ENCODE measurements at regions not wholly inside any gene's neighbourhood (a gene's known extent, or its start where the extent isn't known, plus 50 kb on each side); places are given as distances from the start of the nearest gene placed in this dataset.

- DNase-seq (ENCODE audit: low read depth) = no peak
Measured at GRCh38 chr5:4229414-4230292, 634.0 kb downstream of the IRX1 start.

GRCh38 chr5:4230471-4230785 lies 634.8 kb downstream of the IRX1 start:
- no peak for DNase-seq (ENCODE audit: low read depth)

- DNase-seq (ENCODE audit: low read depth) = no peak
Measured at GRCh38 chr5:4230786-4231641, 635.4 kb downstream of the IRX1 start.

- no peak for DNase-seq (ENCODE audit: low read depth)
Measured at GRCh38 chr5:4232084-4232483, 636.5 kb downstream of the IRX1 start.

- DNase-seq (ENCODE audit: low read depth) = no peak
Measured at GRCh38 chr5:4233671-4234070, 638.0 kb downstream of the IRX1 start.

- no peak for DNase-seq (ENCODE audit: low read depth)
Measured at GRCh38 chr5:4243479-4244264, 648.0 kb downstream of the IRX1 start.

GRCh38 chr5:4244306-4244705 lies 648.7 kb downstream of the IRX1 start:
- no peak for DNase-seq (ENCODE audit: low read depth)

- DNase-seq (ENCODE audit: low read depth) = no peak
Measured at GRCh38 chr5:4245076-4245475, 649.4 kb downstream of the IRX1 start.

- DNase-seq (ENCODE audit: low read depth) = no peak
Measured at GRCh38 chr5:4245511-4245910, 649.9 kb downstream of the IRX1 start.

GRCh38 chr5:4246447-4246846 lies 650.8 kb downstream of the IRX1 start:
- DNase-seq (ENCODE audit: low read depth) = no peak

GRCh38 chr5:4250254-4250653 lies 654.6 kb downstream of the IRX1 start:
- DNase-seq (ENCODE audit: low read depth) = no peak

- DNase-seq (ENCODE audit: low read depth) = no peak
Measured at GRCh38 chr5:4252385-4252784, 656.8 kb downstream of the IRX1 start.

GRCh38 chr5:4254736-4255135 lies 659.1 kb downstream of the IRX1 start:
- DNase-seq (ENCODE audit: low read depth) = no peak

GRCh38 chr5:4255441-4255840 lies 659.8 kb downstream of the IRX1 start:
- no peak for DNase-seq (ENCODE audit: low read depth)

- DNase-seq (ENCODE audit: low read depth) = no peak
Measured at GRCh38 chr5:4258170-4258569, 662.5 kb downstream of the IRX1 start.

GRCh38 chr5:4271193-4271592 lies 675.6 kb downstream of the IRX1 start:
- DNase-seq (ENCODE audit: low read depth) = no peak

- no peak for DNase-seq (ENCODE audit: low read depth)
Measured at GRCh38 chr5:4275232-4275631, 679.6 kb downstream of the IRX1 start.

GRCh38 chr5:4294878-4295277 lies 699.2 kb downstream of the IRX1 start:
- DNase-seq (ENCODE audit: low read depth) = no peak

GRCh38 chr5:4295663-4296339 lies 700.2 kb downstream of the IRX1 start:
- DNase-seq (ENCODE audit: low read depth) = no peak

- no peak for DNase-seq (ENCODE audit: low read depth)
Measured at GRCh38 chr5:4306057-4306456, 710.4 kb downstream of the IRX1 start.

- no peak for DNase-seq (ENCODE audit: low read depth)
Measured at GRCh38 chr5:4309026-4309425, 713.4 kb downstream of the IRX1 start.

- DNase-seq (ENCODE audit: low read depth) = no peak
Measured at GRCh38 chr5:4313138-4313537, 717.5 kb downstream of the IRX1 start.
